GM12878 (cell line): ENCODE measurements at regions not wholly inside any gene's neighbourhood (a gene's known extent, or its start where the extent isn't known, plus 50 kb on each side); places are given as distances from the start of the nearest gene placed in this dataset.

Experiments
- ATAC-seq: fragments of 200-7000 bp; cut with Tn5 transposase; 3 replicates; pipeline ENCODE4 v1.9.1; 2020; ENCODE audit warnings: mild to moderate bottlenecking, moderate library complexity
- BruUV-seq: library from RNA; stranded (reverse); fragments of 400-500 nt; replicated peaks from 2 replicates; lab custom pipeline; 2021; lab: Mats Ljungman, UMichigan
- CTCF ChIA-PET: fragments of 300-600 bp; sonication (Branson Sonifier 250); formaldehyde crosslinking; extraction: SDS; loops from one replicate; lab custom pipeline; 2021; ENCODE audit warnings: inconsistent platforms; lab: Yijun Ruan, JAX
- POLR2A ChIA-PET: fragments of 350-600 bp; formaldehyde crosslinking; extraction: SDS; loops from one replicate; lab custom pipeline; 2021; ENCODE audit warnings: inconsistent platforms; lab: Charles Lee
- RAD21 ChIA-PET: fragments of 300-600 bp; sonication (Branson Sonifier 250); formaldehyde crosslinking; loops from one replicate; lab custom pipeline; 2023; ENCODE audit warnings: antibody characterized with exemption; ENCODE audit not compliant: unreplicated experiment; lab: Charles Lee
- SMC1A ChIA-PET: fragments of 300-600 bp; sonication (Branson Sonifier 250); formaldehyde crosslinking; loops from one replicate; lab custom pipeline; 2023; ENCODE audit not compliant: unreplicated experiment, uncharacterized antibody; lab: Charles Lee
- DNase-seq: peaks from one replicate; pipeline ENCODE4 v3.0.0-alpha.2; 2011; ENCODE audit warnings: low read depth, low spot score
- FAIRE-seq: peaks from 3 replicates; lab custom pipeline; 2011; peaks lifted over from hg19 to GRCh38; lab: Jason Lieb, UNC
- H2AFZ ChIP-seq: 2 replicates; pipeline ENCODE4 v1.6.0; 2011; ENCODE audit warnings: low read depth, low read length, control low read depth; ENCODE audit not compliant: control insufficient read depth
- H3K27ac ChIP-seq: 2 replicates; pipeline ENCODE4 v1.5.1; 2011; ENCODE audit warnings: control low read depth; ENCODE audit not compliant: control insufficient read depth, insufficient read depth
- H3K27me3 ChIP-seq, 2 experiments: replicated peaks in 1 of 2; 2 replicates each; pipeline versions ENCODE4 v1.6.0 to v1.6.1; 2011; ENCODE audit warnings: low read length in 1 of 2; ENCODE audit not compliant: control insufficient read depth in 2 of 2, insufficient read depth in 2 of 2
- H3K36me3 ChIP-seq, 2 experiments: 2 replicates each; pipeline ENCODE4 v1.5.1; 2011; ENCODE audit warnings: low read length in 1 of 2; ENCODE audit not compliant: control insufficient read depth in 2 of 2, insufficient read depth in 2 of 2
- H3K4me1 ChIP-seq: 2 replicates; pipeline ENCODE4 v1.6.1; 2011; ENCODE audit warnings: mild to moderate bottlenecking, low read length, moderate library complexity, mixed read lengths; ENCODE audit not compliant: control insufficient read depth, insufficient read depth
- H3K4me2 ChIP-seq: 2 replicates; pipeline ENCODE4 v1.6.0; 2011; ENCODE audit warnings: control low read depth; ENCODE audit not compliant: control insufficient read depth, insufficient read depth
- H3K4me3 ChIP-seq: fragments of 200-600 bp; sonication (generic); 2 replicates; pipeline ENCODE4 v1.5.1; 2016
- H3K79me2 ChIP-seq: 2 replicates; pipeline ENCODE4 v1.6.0; 2011; ENCODE audit warnings: low read length; ENCODE audit not compliant: control insufficient read depth, insufficient read depth
- H3K9ac ChIP-seq: 2 replicates; pipeline ENCODE4 v1.8.0; 2011; ENCODE audit warnings: low read length, control low read depth, mixed read lengths; ENCODE audit not compliant: control insufficient read depth, insufficient read depth
- H3K9me3 ChIP-seq: replicated peaks from 3 replicates; pipeline ENCODE4 v1.5.1; 2011; ENCODE audit warnings: mild to moderate bottlenecking, low read length; ENCODE audit not compliant: control insufficient read depth, insufficient read depth
- H4K20me1 ChIP-seq: 2 replicates; pipeline ENCODE4 v1.6.0; 2011; ENCODE audit not compliant: control insufficient read depth, insufficient read depth
- IRF4 ChIP-seq: IDR thresholded peaks from 2 replicates; pipeline ENCODE4 v1.6.1; 2011; ENCODE audit warnings: low read depth, low read length
- KLF5 ChIP-seq: fragments of 450-650 bp; IDR thresholded peaks from 2 replicates; pipeline ENCODE4 v1.6.1; 2014; ENCODE audit warnings: mild to moderate bottlenecking; ENCODE audit not compliant: partially characterized antibody
- MEF2B ChIP-seq: fragments of 450-650 bp; IDR thresholded peaks from 2 replicates; pipeline ENCODE4 v1.6.1; 2018; ENCODE audit warnings: mild to moderate bottlenecking, moderate library complexity; ENCODE audit not compliant: partially characterized antibody, poor library complexity, severe bottlenecking
- MTA2 ChIP-seq: fragments of 450-650 bp; IDR thresholded peaks from 2 replicates; pipeline ENCODE4 v1.6.1; 2016; ENCODE audit warnings: low read depth, mild to moderate bottlenecking, moderate library complexity
- NFIC ChIP-seq: IDR thresholded peaks from 2 replicates; pipeline ENCODE4 v1.6.1; 2012; ENCODE audit warnings: low read depth, mild to moderate bottlenecking, inconsistent platforms, low read length, moderate library complexity
- NFYA ChIP-seq: IDR thresholded peaks from 2 replicates; pipeline ENCODE4 v1.6.1; 2011; ENCODE audit warnings: low read depth, mild to moderate bottlenecking, low read length, improper control_type of control experiment, borderline replicate concordance
- NFYB ChIP-seq: IDR thresholded peaks from 2 replicates; pipeline ENCODE4 v1.6.1; 2011; ENCODE audit warnings: low read depth, mild to moderate bottlenecking, low read length, improper control_type of control experiment, moderate library complexity; ENCODE audit not compliant: insufficient read depth
- NRF1 ChIP-seq: conservative IDR thresholded peaks from 2 replicates; pipeline ENCODE4 v1.6.1; 2011; ENCODE audit warnings: mild to moderate bottlenecking, low read depth, low read length, improper control_type of control experiment
- STAT1 ChIP-seq: fragments of 450-650 bp; conservative IDR thresholded peaks from 2 replicates; pipeline ENCODE4 v1.6.1; 2014; ENCODE audit warnings: antibody characterized with exemption, mild to moderate bottlenecking
- YBX1 ChIP-seq: fragments of 450-650 bp; IDR thresholded peaks from 2 replicates; pipeline ENCODE4 v1.6.1; 2016; ENCODE audit warnings: antibody characterized with exemption
- ZNF274 ChIP-seq: IDR thresholded peaks from one replicate; pipeline ENCODE4 v1.8.0; 2011; ENCODE audit not compliant: insufficient read length, insufficient read depth
- WGBS: methylation state at CpG from one replicate; pipeline ENCODE4 v1.1.6; 2016; ENCODE audit warnings: low lambda C conversion rate; ENCODE audit not compliant: insufficient replicate concordance, insufficient coverage; ENCODE audit errors: missing lambda C conversion rate; 5-methylcytosine and 5-hydroxymethylcytosine counted together
- in situ Hi-C: fragments of 300-500 bp; cut with MboI; formaldehyde crosslinking; loops from 9 replicates; pipeline ENCODE4 v1.14.3; 2018; ENCODE audit warnings: mixed read lengths
- intact Hi-C: fragments of 100-400 bp; cut with micrococcal nuclease; formaldehyde crosslinking; loops from one replicate; pipeline ENCODE4 v1.14.2; 2022; ENCODE audit not compliant: unreplicated experiment

DNA sequence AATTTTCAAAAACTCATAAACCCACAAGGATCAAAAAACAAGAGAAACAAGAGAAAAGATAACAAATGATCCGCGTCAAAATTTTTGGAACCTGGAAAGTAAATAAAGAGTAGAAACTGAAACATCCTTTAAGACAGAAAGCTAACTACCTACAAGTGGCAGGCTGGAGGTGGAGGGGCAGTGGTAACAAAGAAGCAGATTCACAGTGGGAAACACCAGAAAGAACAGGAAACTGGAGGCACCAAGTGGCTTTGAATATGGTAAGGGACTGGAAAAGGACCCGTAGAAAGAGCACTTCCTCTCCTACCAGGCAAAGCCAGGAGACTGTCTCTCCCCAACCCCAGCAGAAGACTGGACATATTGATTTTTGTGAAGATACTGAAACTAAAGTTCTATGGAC is 100.6 kb upstream of the TARS1 start:
- ChIA-PET POLR2A (no interaction called here), CTCF (no interaction called here), SMC1A (no interaction called here), RAD21 (no interaction called here)
- H3K79me2 ChIP-seq = no peaks in the 10 kb centered on the region
- FAIRE-seq (no peak), ATAC-seq (no peak), DNase-seq (no peak)
- H4K20me1 ChIP-seq = no peaks in the 10 kb centered on the region
- intact Hi-C loops (no loop called here), in situ Hi-C loops (no loop called here)
- TF ChIP-seq YBX1 (no peak), KLF5 (no peak), STAT1 (no peak), ZNF274 (no peak), NFIC (no peak), IRF4 (no peak)
- no peak overlapping the region for H3K4me3 ChIP-seq
- BruUV-seq = no TSS peak
- 77% methylated on average over 3 of the region's 3 CpGs for WGBS
- no peak overlapping the region for H3K9ac ChIP-seq
- no peak overlapping the region for H3K4me2 ChIP-seq
- no peaks in the 10 kb centered on the region for H3K27me3 ChIP-seq
- H3K4me1 ChIP-seq = no peaks in the 10 kb centered on the region
- H3K36me3 ChIP-seq = no peaks in the 10 kb centered on the region
- no peaks in the 10 kb centered on the region for H3K9me3 ChIP-seq
- no peak overlapping the region for H2AFZ ChIP-seq
- no peak overlapping the region for H3K27ac ChIP-seq

DNA sequence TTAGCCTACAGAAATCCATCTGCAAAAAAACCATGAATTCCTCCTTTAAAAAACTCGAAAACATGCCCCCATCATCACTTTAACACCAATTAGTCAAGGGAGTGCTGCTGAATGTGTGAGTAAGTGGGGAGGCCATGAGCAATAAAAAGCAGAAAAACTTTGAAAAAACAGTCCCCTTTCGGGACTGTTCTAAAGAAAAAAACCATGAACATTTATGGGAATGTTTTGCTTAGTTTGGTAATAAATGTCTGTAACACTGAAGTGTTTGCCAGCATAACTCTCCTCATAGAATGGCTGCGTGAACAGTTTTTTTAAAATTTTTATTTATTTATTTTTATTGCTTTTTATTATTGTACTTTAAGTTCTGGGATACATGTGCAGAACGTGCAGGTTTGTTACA is 99.4 kb upstream of the TARS1 start:
- H4K20me1 ChIP-seq = no peaks in the 10 kb centered on the region
- H3K9ac ChIP-seq = no peak overlapping the region
- H3K4me3 ChIP-seq = no peak overlapping the region
- H3K36me3 ChIP-seq = no peaks in the 10 kb centered on the region
- no peaks in the 10 kb centered on the region for H3K4me1 ChIP-seq
- H3K9me3 ChIP-seq = no peaks in the 10 kb centered on the region
- in situ Hi-C loops (no loop called here), intact Hi-C loops (no loop called here)
- H3K79me2 ChIP-seq = no peaks in the 10 kb centered on the region
- 42% methylated on average over 4 of the region's 4 CpGs for WGBS
- no peak overlapping the region for H3K4me2 ChIP-seq
- no peak overlapping the region for H2AFZ ChIP-seq
- ATAC-seq (no peak), FAIRE-seq (no peak), DNase-seq (no peak)
- no peak overlapping the region for H3K27ac ChIP-seq
- H3K27me3 ChIP-seq = no peaks in the 10 kb centered on the region
- BruUV-seq = no TSS peak
- ChIA-PET CTCF (no interaction called here), POLR2A (no interaction called here), RAD21 (no interaction called here), SMC1A (no interaction called here)
- TF ChIP-seq IRF4 (no peak), NFYB (no peak), MEF2B (no peak), NRF1 (no peak), MTA2 (no peak), NFYA (no peak)
